Trophoblast cell (in vitro differentiated cells and primary cell): ENCODE measurements at regions not wholly inside any gene's neighbourhood (a gene's known extent, or its start where the extent isn't known, plus 50 kb on each side); places are given as distances from the start of the nearest gene placed in this dataset.

Experiments
- DNase-seq, 2 donors: peaks; one replicate each; pipeline ENCODE4 v3.0.0-alpha.2; 2016
- H2AFZ ChIP-seq: 2 replicates; pipeline ENCODE4 v1.6.1; 2013; ENCODE audit warnings: low read length, moderate library complexity, mild to moderate bottlenecking; ENCODE audit not compliant: insufficient read depth, poor library complexity
- H2AK5ac ChIP-seq: 2 replicates; pipeline ENCODE4 v1.6.1; 2013; ENCODE audit warnings: mild to moderate bottlenecking, low read length
- H2BK120ac ChIP-seq: 2 replicates; pipeline ENCODE4 v1.6.1; 2013; ENCODE audit warnings: low read length, mild to moderate bottlenecking, moderate library complexity; ENCODE audit not compliant: insufficient read depth, poor library complexity
- H2BK12ac ChIP-seq: 2 replicates; pipeline ENCODE4 v1.6.1; 2013; ENCODE audit warnings: mild to moderate bottlenecking, low read length, moderate library complexity
- H2BK5ac ChIP-seq: 2 replicates; pipeline ENCODE4 v1.6.1; 2013; ENCODE audit warnings: low read length, low read depth, moderate library complexity, mild to moderate bottlenecking; ENCODE audit not compliant: poor library complexity
- H3K14ac ChIP-seq: 2 replicates; pipeline ENCODE4 v1.6.1; 2013; ENCODE audit warnings: mild to moderate bottlenecking, low read length
- H3K18ac ChIP-seq: 2 replicates; pipeline ENCODE4 v1.6.1; 2013; ENCODE audit warnings: mild to moderate bottlenecking, low read length
- H3K23ac ChIP-seq: 2 replicates; pipeline ENCODE4 v1.6.1; 2013; ENCODE audit warnings: low read length
- H3K27ac ChIP-seq: 2 replicates; pipeline ENCODE4 v1.5.1; 2013; ENCODE audit warnings: low read depth, mild to moderate bottlenecking, inconsistent platforms, low read length, moderate library complexity
- H3K27me3 ChIP-seq: 2 replicates; pipeline ENCODE4 v1.6.1; 2013; ENCODE audit warnings: inconsistent platforms, mild to moderate bottlenecking, low read length, moderate library complexity; ENCODE audit not compliant: insufficient read depth
- H3K36me3 ChIP-seq, 2 experiments: 1 replicate in 1 of 2; 2 replicates in 1 of 2; pipeline ENCODE4 v1.6.1; 2013; ENCODE audit warnings: low read length in 2 of 2, mild to moderate bottlenecking in 2 of 2, moderate library complexity in 1 of 2; ENCODE audit not compliant: insufficient read depth in 2 of 2, control insufficient read depth in 1 of 2
- H3K4ac ChIP-seq: 2 replicates; pipeline ENCODE4 v1.6.1; 2013; ENCODE audit warnings: low read depth, mild to moderate bottlenecking, low read length, moderate library complexity
- H3K4me1 ChIP-seq, 2 experiments: 1 replicate in 1 of 2; 2 replicates in 1 of 2; pipeline ENCODE4 v1.6.1; 2013; ENCODE audit warnings: low read length in 2 of 2, mild to moderate bottlenecking in 2 of 2, moderate library complexity in 1 of 2; ENCODE audit not compliant: insufficient read depth in 2 of 2, control insufficient read depth in 1 of 2
- H3K4me2 ChIP-seq: 2 replicates; pipeline ENCODE4 v1.6.1; 2013; ENCODE audit warnings: inconsistent platforms, mild to moderate bottlenecking, low read length, moderate library complexity
- H3K4me3 ChIP-seq: 2 replicates; pipeline ENCODE4 v1.5.1; 2013; ENCODE audit warnings: mild to moderate bottlenecking, low read depth, low read length, inconsistent platforms
- H3K79me1 ChIP-seq: one replicate; pipeline ENCODE4 v1.6.1; 2013; ENCODE audit warnings: low read length
- H3K79me2 ChIP-seq: 2 replicates; pipeline ENCODE4 v1.6.1; 2013; ENCODE audit warnings: low read length, mild to moderate bottlenecking; ENCODE audit not compliant: control insufficient read depth, insufficient read depth, poor library complexity
- H3K9ac ChIP-seq: 2 replicates; pipeline ENCODE4 v1.6.1; 2013; ENCODE audit warnings: mild to moderate bottlenecking, low read length
- H3K9me3 ChIP-seq: 2 replicates; pipeline ENCODE4 v1.6.1; 2013; ENCODE audit warnings: low read depth, mild to moderate bottlenecking, control low read depth, inconsistent platforms, low read length; ENCODE audit not compliant: insufficient read depth
- H4K12ac ChIP-seq: 2 replicates; pipeline ENCODE4 v1.6.1; 2013; ENCODE audit warnings: low read depth, mild to moderate bottlenecking, low read length, moderate library complexity
- H4K8ac ChIP-seq: 2 replicates; pipeline ENCODE4 v1.6.1; 2013; ENCODE audit warnings: low read depth, mild to moderate bottlenecking, low read length, moderate library complexity
- H4K91ac ChIP-seq: one replicate; pipeline ENCODE4 v1.6.1; 2013; ENCODE audit warnings: low read depth, mild to moderate bottlenecking, low read length, moderate library complexity
- WGBS: extraction: QIAGEN DNeasy Blood & Tissue Kit; methylation state at CpG from one replicate; pipeline ENCODE4 v1.1.7; 2013; ENCODE audit warnings: missing lambda C conversion rate; ENCODE audit not compliant: insufficient read length, insufficient coverage; ENCODE audit errors: extremely low coverage; 5-methylcytosine and 5-hydroxymethylcytosine counted together

- H3K9me3 ChIP-seq: no peaks in the 10 kb centered on the region
- no peak overlapping the region for H3K4ac ChIP-seq
- no CpG with 5 or more reads among the region's 1 CpG for WGBS
- no peak overlapping the region for H3K4me3 ChIP-seq
- H2BK5ac ChIP-seq: no peak overlapping the region
- H4K91ac ChIP-seq: no peak overlapping the region
- no peak overlapping the region for H2BK12ac ChIP-seq
- H3K23ac ChIP-seq: no peak overlapping the region
- H3K79me2 ChIP-seq: no peaks in the 10 kb centered on the region
- H3K36me3 ChIP-seq: no peaks in the 10 kb centered on the region
- no peaks in the 10 kb centered on the region for H3K27me3 ChIP-seq
- H3K4me1 ChIP-seq: no peaks in the 10 kb centered on the region
- H2AK5ac ChIP-seq: no peak overlapping the region
- H3K18ac ChIP-seq: no peak overlapping the region
- H4K12ac ChIP-seq: no peak overlapping the region
- no peak overlapping the region for H2AFZ ChIP-seq
- no peak for DNase-seq
- H3K9ac ChIP-seq: no peak overlapping the region
- H3K14ac ChIP-seq: no peak overlapping the region
- H3K4me2 ChIP-seq: no peak overlapping the region
- no peak overlapping the region for H2BK120ac ChIP-seq
- no peak overlapping the region for H3K27ac ChIP-seq
- H3K79me1 ChIP-seq: no peaks in the 10 kb centered on the region
- H4K8ac ChIP-seq: no peak overlapping the region
Measured at GRCh38 chr1:87928623-87929022, 599.9 kb downstream of the LMO4 start.

DNA sequence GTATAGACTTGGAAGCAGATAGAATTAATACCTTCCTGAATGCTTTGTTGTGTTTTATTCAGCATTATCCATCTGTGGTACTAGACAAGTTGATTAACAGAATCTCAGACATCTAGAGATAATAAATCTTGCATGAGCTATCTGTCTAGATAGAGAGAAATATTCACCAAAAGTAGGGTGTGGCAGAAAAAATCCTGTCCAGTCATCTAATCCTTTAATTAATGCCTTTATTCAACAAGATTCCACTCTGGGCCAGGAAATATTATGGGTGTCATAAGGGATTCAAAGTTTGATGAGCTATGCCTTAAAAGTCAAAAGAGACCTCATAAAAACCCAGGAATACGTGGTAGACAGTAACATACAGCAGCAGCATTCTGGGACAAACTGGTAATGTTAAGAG, 601.2 kb downstream of the LMO4 start:
- Histone ChIP-seq H3K36me3 (no peaks in the 10 kb centered on the region), H4K12ac (no peak overlapping the region), H4K91ac (no peak overlapping the region), H2BK12ac (no peak overlapping the region), H2BK5ac (no peak overlapping the region), H3K18ac (no peak overlapping the region), H3K27me3 (no peaks in the 10 kb centered on the region), H3K14ac (no peak overlapping the region), H2BK120ac (no peak overlapping the region), H3K4me2 (no peak overlapping the region), H3K4ac (no peak overlapping the region), H3K23ac (no peak overlapping the region), H3K79me1 (no peaks in the 10 kb centered on the region), H3K9ac (no peak overlapping the region), H3K27ac (no peak overlapping the region), H3K4me3 (no peak overlapping the region), H3K9me3 (no peaks in the 10 kb centered on the region), H2AK5ac (no peak overlapping the region), H4K8ac (no peak overlapping the region), H3K4me1 (no peaks in the 10 kb centered on the region), H2AFZ (no peak overlapping the region), H3K79me2 (no peaks in the 10 kb centered on the region)
- no peak for DNase-seq
- no CpG with 5 or more reads among the region's 1 CpG for WGBS

GRCh38 chr1:87930796-87931195, 602.1 kb downstream of the LMO4 start:
- DNase-seq: no peak
- Histone ChIP-seq H4K91ac (no peak overlapping the region), H3K4ac (no peak overlapping the region), H3K18ac (no peak overlapping the region), H3K79me1 (no peaks in the 10 kb centered on the region), H2AK5ac (no peak overlapping the region), H4K8ac (no peak overlapping the region), H4K12ac (no peak overlapping the region), H2AFZ (no peak overlapping the region), H3K27ac (no peak overlapping the region), H2BK5ac (no peak overlapping the region), H3K27me3 (no peaks in the 10 kb centered on the region), H3K23ac (no peak overlapping the region), H3K4me1 (no peaks in the 10 kb centered on the region), H3K9ac (no peak overlapping the region), H2BK120ac (no peak overlapping the region), H3K4me2 (no peak overlapping the region), H2BK12ac (no peak overlapping the region), H3K14ac (no peak overlapping the region), H3K79me2 (no peaks in the 10 kb centered on the region), H3K4me3 (no peak overlapping the region), H3K36me3 (no peaks in the 10 kb centered on the region), H3K9me3 (no peaks in the 10 kb centered on the region)
- WGBS: no CpG with 5 or more reads among the region's 1 CpG

DNA sequence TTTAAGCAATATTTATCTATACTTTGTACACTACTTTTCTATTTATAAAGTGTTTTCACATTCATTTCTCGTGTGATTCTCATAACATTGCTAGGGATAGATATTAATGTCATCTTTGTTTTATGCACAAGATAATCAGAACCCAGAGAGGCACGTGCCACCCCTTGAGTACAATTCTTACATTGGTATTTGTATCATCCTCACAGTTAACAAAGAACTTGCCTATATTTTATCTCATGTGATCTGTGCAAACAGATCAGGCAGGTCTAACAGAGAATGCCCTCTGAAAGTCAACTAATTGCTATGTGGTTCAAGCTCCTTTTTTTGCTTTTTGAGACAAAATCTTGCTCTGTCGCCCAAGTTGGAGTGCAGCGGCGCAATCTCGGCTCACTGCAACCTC, 604.5 kb downstream of the LMO4 start:
- H3K18ac ChIP-seq: no peak overlapping the region
- no peak for DNase-seq
- H3K36me3 ChIP-seq: no peaks in the 10 kb centered on the region
- H2AK5ac ChIP-seq: no peak overlapping the region
- no peaks in the 10 kb centered on the region for H3K4me1 ChIP-seq
- H3K27me3 ChIP-seq: no peaks in the 10 kb centered on the region
- no peak overlapping the region for H2BK5ac ChIP-seq
- H3K4me2 ChIP-seq: no peak overlapping the region
- no peak overlapping the region for H3K4me3 ChIP-seq
- no peak overlapping the region for H3K27ac ChIP-seq
- H4K8ac ChIP-seq: no peak overlapping the region
- H2AFZ ChIP-seq: no peak overlapping the region
- no peaks in the 10 kb centered on the region for H3K9me3 ChIP-seq
- no peak overlapping the region for H3K14ac ChIP-seq
- H2BK12ac ChIP-seq: no peak overlapping the region
- WGBS: no CpG with 5 or more reads among the region's 6 CpGs
- no peak overlapping the region for H2BK120ac ChIP-seq
- no peaks in the 10 kb centered on the region for H3K79me1 ChIP-seq
- H3K4ac ChIP-seq: no peak overlapping the region
- H4K91ac ChIP-seq: no peak overlapping the region
- H4K12ac ChIP-seq: no peak overlapping the region
- H3K9ac ChIP-seq: no peak overlapping the region
- H3K79me2 ChIP-seq: no peaks in the 10 kb centered on the region
- H3K23ac ChIP-seq: no peak overlapping the region
